BE2C (cell line): ENCODE measurements at regions not wholly inside any gene's neighbourhood (a gene's known extent, or its start where the extent isn't known, plus 50 kb on each side); places are given as distances from the start of the nearest gene placed in this dataset.

Source experiments
- DNase-seq: peaks from one replicate; pipeline ENCODE4 v3.0.0-alpha.2; 2020
- H3K27me3 ChIP-seq: fragments of 250-450 bp; sonication (Bioruptor Pico); 2 replicates; pipeline ENCODE4 v1.5.1; 2020; ENCODE audit warnings: mild to moderate bottlenecking
- H3K36me3 ChIP-seq: fragments of 250-450 bp; sonication (Bioruptor Pico); 2 replicates; pipeline ENCODE4 v1.5.1; 2020; ENCODE audit warnings: mild to moderate bottlenecking
- H3K4me1 ChIP-seq: fragments of 250-450 bp; sonication (Bioruptor Pico); 2 replicates; pipeline ENCODE4 v1.5.1; 2020
- H3K4me3 ChIP-seq: 2 replicates; pipeline ENCODE4 v1.5.1; 2011; ENCODE audit warnings: low read depth, low read length
- H3K9me3 ChIP-seq: fragments of 250-450 bp; sonication (Bioruptor Pico); 2 replicates; pipeline ENCODE4 v1.5.1; 2020
- TF ChIP-seq, protein P1 (sequence below): IDR thresholded peaks from 2 replicates; pipeline ENCODE4 v1.5.1; 2012; ENCODE audit warnings: mild to moderate bottlenecking, low read depth, low read length

DNA sequence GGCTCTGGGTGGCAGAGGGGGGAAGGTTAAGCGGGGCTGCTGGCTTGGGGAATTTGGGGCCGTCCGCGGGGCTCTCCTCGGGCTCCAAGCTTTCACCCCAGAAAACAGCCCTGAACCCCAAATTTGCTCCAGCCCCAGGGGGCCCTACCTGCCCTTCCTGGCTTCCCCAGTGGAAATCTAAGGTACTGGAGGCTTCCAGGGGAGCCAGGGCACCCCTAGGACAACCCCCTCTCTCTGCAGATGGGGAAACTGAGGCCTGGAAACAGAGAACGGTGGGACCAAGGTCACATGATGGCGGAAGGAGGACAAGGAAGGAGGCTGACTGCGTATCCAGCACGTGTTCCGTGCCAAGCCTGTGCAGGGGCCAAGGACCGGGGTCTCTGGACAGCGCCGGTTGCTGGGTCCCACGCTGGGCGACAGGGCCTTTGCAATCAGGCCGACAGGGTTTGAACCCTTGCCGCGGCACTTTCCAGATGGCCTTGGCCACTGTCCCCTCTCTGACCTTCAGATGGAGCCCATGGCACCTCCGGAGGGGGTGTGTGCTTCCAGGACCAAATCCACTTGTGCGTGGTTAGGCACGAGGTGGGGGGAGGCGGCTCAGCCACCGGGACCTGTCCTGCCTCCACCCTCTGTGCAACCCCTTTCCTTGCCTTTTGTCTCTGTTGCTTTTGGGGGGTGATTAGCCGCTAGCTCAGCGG, 183.1 kb downstream of the C9orf50 start:
- Histone ChIP-seq H3K36me3 (no peaks in the 10 kb centered on the region), H3K4me1 (peaks cover 12% of the 10 kb centered on the region), H3K4me3 (peak overlapping the region; percentile 69), H3K27me3 (no peaks in the 10 kb centered on the region), H3K9me3 (no peaks in the 10 kb centered on the region)
- TF ChIP-seq, protein P1, sequence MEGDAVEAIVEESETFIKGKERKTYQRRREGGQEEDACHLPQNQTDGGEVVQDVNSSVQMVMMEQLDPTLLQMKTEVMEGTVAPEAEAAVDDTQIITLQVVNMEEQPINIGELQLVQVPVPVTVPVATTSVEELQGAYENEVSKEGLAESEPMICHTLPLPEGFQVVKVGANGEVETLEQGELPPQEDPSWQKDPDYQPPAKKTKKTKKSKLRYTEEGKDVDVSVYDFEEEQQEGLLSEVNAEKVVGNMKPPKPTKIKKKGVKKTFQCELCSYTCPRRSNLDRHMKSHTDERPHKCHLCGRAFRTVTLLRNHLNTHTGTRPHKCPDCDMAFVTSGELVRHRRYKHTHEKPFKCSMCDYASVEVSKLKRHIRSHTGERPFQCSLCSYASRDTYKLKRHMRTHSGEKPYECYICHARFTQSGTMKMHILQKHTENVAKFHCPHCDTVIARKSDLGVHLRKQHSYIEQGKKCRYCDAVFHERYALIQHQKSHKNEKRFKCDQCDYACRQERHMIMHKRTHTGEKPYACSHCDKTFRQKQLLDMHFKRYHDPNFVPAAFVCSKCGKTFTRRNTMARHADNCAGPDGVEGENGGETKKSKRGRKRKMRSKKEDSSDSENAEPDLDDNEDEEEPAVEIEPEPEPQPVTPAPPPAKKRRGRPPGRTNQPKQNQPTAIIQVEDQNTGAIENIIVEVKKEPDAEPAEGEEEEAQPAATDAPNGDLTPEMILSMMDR = no peak
- DNase-seq = no peak

DNA sequence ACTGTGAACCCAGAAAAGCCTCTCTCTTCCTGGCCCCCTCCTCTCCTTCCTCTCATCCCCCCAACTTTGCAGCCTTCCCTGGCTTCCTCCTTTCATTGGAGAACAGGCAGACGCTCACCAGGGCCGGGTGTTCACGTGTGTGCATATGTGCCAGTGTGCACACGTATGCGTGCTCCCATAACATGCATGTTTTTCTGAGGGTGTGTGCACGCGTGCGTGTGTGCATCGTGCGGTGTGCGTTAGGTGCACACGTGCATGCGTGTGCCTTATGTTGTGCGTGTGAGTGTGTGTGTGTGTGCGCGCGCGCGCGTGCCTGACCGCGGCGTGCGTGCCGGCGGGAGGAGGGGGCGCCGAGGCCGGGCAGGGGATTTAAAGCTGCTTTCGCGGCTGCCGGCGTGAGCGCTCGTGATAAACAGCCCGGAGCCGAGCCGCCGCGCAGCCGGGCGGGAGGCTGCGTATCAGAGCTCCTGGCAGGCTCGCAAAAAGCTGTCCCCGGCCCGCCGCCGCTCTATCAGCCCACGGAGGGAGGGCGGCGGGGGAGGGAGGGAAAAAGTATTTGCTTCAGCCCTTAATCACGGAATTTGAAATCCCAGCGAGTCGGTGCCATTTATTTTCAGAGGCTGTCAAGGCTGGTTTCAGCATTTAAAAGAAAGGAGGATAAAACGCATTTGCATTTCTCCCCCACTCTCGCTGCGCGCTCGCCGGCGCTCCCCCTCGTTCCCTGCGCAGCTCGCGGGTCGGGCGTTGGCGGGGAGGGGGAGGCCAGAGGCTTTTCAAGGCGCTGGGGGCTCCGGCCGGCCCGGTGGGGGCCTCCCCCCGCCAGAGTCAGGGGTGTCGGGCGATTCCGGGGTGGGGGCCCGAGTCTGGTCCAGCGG, 183.9 kb downstream of the C9orf50 start:
- Histone ChIP-seq H3K36me3 (no peaks in the 10 kb centered on the region), H3K4me3 (peak overlapping the region; percentile 69), H3K27me3 (no peaks in the 10 kb centered on the region), H3K4me1 (peaks cover 20% of the 10 kb centered on the region), H3K9me3 (no peaks in the 10 kb centered on the region)
- TF ChIP-seq, protein P1 = no peak
- peak; percentile 72 for DNase-seq

DNA sequence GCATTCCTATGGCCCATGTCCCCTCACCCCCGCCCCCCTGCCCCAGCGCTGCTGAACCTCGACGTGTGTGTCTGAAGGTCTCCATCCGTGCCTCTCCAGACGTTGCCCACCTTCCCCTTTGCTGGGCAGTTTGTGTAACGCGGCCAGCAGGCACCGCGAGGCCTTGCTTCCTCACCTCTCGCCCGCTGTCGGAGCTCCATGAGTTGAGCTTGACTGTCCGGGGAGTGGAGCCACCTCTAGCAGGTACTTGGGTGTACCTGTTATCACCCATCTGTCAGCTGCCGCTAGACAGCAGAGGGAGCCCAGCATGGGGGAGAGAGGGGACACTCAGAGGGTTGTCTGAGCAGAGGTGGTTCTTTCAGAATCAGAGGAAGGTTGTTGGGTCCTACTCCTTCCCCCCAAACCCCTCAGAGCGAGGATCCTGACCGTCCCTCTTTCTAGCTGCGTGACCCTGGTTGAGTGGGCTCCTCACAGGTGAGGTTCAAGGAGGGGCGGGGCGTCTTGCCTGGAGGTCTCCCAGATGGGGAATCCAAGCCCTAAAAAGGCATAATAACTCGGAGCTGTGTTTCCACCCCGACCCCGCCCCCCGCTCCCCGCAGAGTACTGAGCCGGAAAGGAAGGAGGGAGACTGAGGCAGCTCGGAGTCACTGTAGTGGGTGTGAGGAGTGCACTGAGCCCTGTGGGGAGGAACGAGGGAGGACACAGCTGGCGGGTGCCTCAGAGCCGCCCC, 184.7 kb downstream of the C9orf50 start:
- Histone ChIP-seq H3K4me1 (peaks cover 23% of the 10 kb centered on the region), H3K36me3 (no peaks in the 10 kb centered on the region), H3K27me3 (no peaks in the 10 kb centered on the region), H3K9me3 (no peaks in the 10 kb centered on the region), H3K4me3 (no peak overlapping the region)
- no peak for DNase-seq
- TF ChIP-seq, protein P1 = no peak

DNA sequence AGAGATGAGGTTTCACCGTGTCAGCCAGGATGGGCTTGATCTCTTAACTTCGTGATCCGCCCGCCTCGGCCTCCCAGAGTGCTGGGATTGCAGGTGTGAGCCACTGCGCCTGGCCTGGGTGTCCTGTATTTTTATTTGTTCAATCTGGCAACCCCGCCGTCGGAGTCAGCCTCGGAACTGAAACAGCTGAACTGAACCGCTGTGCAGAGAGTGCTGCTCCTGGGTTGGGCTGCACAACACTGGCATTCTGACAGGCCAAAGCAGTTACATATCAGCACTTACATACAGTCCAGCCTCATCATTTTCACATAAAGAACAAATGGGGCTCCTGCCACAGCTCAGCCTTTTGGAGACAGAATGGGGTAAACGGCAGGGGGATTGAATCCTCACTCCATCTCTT, 185.6 kb downstream of the C9orf50 start:
- DNase-seq = no peak
- H3K36me3 ChIP-seq = no peaks in the 10 kb centered on the region
- TF ChIP-seq, protein P1 = no peak
- no peak overlapping the region for H3K4me3 ChIP-seq
- no peaks in the 10 kb centered on the region for H3K27me3 ChIP-seq
- H3K4me1 ChIP-seq = peaks cover 23% of the 10 kb centered on the region
- H3K9me3 ChIP-seq = no peaks in the 10 kb centered on the region

DNA sequence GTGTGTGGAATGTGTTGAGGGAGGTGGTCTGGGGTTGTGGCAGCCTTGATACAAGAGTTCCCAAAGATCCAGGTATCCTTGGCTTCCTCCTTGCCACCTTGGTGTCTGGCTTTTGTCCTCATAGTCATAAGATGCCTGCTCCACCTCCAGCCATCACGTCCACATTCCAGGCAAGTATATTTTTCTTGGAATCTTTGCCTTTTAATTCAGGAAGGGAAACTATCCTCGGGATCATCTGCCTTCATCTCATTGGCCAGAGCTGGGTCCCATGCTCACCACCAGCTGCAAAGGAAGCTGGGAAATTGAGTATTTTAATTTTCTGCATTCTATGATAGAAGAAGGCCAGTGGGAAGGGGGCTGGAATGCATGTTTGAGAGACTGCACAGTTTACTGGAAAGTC, 186.7 kb downstream of the C9orf50 start:
- H3K4me1 ChIP-seq = peaks cover 23% of the 10 kb centered on the region
- H3K27me3 ChIP-seq = no peaks in the 10 kb centered on the region
- no peaks in the 10 kb centered on the region for H3K36me3 ChIP-seq
- TF ChIP-seq, protein P1 = no peak
- no peaks in the 10 kb centered on the region for H3K9me3 ChIP-seq
- no peak for DNase-seq
- no peak overlapping the region for H3K4me3 ChIP-seq
